ENCODE measurements at regions not wholly inside any gene's neighbourhood (a gene's known extent, or its start where the extent isn't known, plus 50 kb on each side); places are given as distances from the start of the nearest gene placed in this dataset.

DNA sequence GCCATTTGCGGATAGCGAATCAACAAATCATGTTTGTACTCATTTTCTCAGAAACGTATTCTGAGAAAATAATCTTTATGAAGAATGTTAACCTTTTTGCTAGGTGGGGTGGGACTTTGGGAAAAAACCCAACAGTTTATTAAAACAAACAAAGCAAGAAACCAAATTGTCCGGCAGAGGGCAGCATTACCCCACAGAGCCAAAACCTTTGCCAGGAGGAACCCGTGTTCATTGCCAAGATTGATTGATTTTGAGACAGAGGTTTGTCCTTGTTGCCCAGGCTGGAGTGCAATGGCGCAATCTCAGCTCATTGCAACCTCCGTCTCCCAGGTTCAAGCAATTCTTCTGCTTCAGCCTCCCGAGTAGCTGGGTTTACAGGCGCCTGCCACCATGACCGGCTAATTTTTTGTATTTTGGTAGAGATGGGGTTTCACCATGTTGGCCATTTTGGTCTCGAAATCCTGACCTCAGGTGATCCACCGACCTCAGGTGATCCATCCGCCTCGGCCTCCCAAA, 70.8 kb upstream of the RHOU start:
- H2AFZ ChIP-seq (ENCODE audit: insufficient read depth, low read depth, low read length, poor library complexity, severe bottlenecking): no peak overlapping the region
- peak; percentile 43 for ATAC-seq (ENCODE audit: low read depth)
- no peak overlapping the region for H3K4me2 ChIP-seq (replicated peaks; ENCODE audit: low read depth, low read length, poor library complexity, severe bottlenecking)
- H3K79me2 ChIP-seq (ENCODE audit: control insufficient read depth, insufficient read depth, low read length): no peaks in the 10 kb centered on the region
- H3K9me3 ChIP-seq (ENCODE audit: control extremely low read depth in 1 of 3, control insufficient read depth in 2 of 3, insufficient read depth in 1 of 3, low read length in 2 of 3): no peaks in the 10 kb centered on the region
- H3K4me1 ChIP-seq (ENCODE audit: control insufficient read depth in 2 of 2, insufficient read depth in 2 of 2, low read length in 2 of 2): no peaks in the 10 kb centered on the region
- H3K36me3 ChIP-seq (replicated peaks in 1 of 2; ENCODE audit: control extremely low read depth in 1 of 2, control insufficient read depth in 1 of 2, extremely low read depth in 1 of 2, insufficient read depth in 2 of 2, low read length in 1 of 2): no peaks in the 10 kb centered on the region
- ChIA-PET CTCF (interaction anchor here (0.7 to 8.5 kb wide), 15 partner anchors 9 to 851 kb away, joined by 3 to 147 read pairs (median 4); no protein-coding TSS in a partner anchor), POLR2A (no interaction called here)
- Mint-ChIP-seq H3K27me3 (peaks cover 22% of the 10 kb centered on the region), H3K4me3 (no peak overlapping the region), H3K9me3 (ENCODE audit: insufficient read depth) (peaks cover 3% of the 10 kb centered on the region), H3K27ac (no peak overlapping the region), H3K4me1 (no peaks in the 10 kb centered on the region)
- no peaks in the 10 kb centered on the region for H4K20me1 ChIP-seq (ENCODE audit: control insufficient read depth, insufficient read depth, low read length, poor library complexity, severe bottlenecking)
- DNase-seq: peak; percentile 79
- H3K9ac ChIP-seq (ENCODE audit: low read length): no peak overlapping the region
- H3K27me3 ChIP-seq (replicated peaks in 1 of 4; ENCODE audit: control extremely low read depth in 1 of 4, control insufficient read depth in 3 of 4, insufficient read depth in 4 of 4, low read length in 3 of 4): peaks cover 0 to 8% (median 2%) of the 10 kb centered on the region in 4 experiments
- no peak overlapping the region for H3K4me3 ChIP-seq (ENCODE audit: control extremely low read depth in 1 of 5, extremely low read depth in 1 of 5, insufficient read depth in 1 of 5, low read depth in 2 of 5, low read length in 4 of 5)
- H3K27ac ChIP-seq (ENCODE audit: low read length in 2 of 2): no peak overlapping the region
- TF ChIP-seq, protein P1, sequence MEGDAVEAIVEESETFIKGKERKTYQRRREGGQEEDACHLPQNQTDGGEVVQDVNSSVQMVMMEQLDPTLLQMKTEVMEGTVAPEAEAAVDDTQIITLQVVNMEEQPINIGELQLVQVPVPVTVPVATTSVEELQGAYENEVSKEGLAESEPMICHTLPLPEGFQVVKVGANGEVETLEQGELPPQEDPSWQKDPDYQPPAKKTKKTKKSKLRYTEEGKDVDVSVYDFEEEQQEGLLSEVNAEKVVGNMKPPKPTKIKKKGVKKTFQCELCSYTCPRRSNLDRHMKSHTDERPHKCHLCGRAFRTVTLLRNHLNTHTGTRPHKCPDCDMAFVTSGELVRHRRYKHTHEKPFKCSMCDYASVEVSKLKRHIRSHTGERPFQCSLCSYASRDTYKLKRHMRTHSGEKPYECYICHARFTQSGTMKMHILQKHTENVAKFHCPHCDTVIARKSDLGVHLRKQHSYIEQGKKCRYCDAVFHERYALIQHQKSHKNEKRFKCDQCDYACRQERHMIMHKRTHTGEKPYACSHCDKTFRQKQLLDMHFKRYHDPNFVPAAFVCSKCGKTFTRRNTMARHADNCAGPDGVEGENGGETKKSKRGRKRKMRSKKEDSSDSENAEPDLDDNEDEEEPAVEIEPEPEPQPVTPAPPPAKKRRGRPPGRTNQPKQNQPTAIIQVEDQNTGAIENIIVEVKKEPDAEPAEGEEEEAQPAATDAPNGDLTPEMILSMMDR (IDR thresholded peaks at IDR 0.05): peak; percentile 95
- TF ChIP-seq EZH2 (IDR thresholded peaks at IDR 0.05; ENCODE audit: borderline replicate concordance, insufficient read depth, low read depth, low read length, poor library complexity, severe bottlenecking): no peak
- intact Hi-C loops (cut with micrococcal nuclease): loop anchor here (1.0 to 10.0 kb wide), 3 partner anchors 818 to 1650 kb away; no protein-coding TSS in a partner anchor
- WGBS (ENCODE audit: insufficient coverage): 63% methylated on average over 9 of the region's 14 CpGs

Data from B cell (primary cell).